ENCODE measurements at regions not wholly inside any gene's neighbourhood (a gene's known extent, or its start where the extent isn't known, plus 50 kb on each side); places are given as distances from the start of the nearest gene placed in this dataset.

DNA sequence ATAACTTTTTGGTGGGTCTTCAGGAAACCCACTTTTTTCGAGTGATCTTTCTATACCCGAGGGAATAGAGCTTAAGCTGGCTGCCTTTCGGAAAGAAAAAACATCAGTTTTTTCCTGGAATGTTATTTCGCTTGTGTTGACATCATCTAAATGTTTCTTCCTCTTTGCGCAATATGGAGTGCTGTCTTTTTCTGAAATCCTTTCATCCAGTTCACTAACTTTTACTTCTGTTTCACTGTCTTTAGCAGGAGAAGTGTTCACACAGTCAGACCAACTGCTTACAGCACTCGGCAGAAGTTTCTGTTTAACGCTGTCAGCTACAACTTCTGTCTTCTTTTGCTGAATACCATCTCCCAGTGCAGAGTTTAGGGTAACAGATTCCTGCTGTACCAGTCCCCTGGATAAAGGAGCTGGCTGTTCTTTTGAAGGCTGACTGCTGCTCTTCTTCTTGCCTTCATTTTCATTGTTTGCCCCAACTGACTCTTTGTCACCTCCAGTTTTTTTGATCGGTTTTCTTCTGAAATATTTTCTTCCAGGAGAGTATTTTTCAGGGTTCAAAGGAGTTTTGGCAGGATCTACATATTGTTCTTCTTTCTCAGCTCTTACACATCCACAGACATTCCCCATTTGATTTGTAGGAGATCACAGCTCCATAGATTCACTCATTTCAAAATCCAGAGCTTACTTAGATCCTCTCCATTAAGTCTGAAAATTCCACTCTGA is 50.0 kb upstream of the DST start:
- Histone ChIP-seq H3K4me2 (ENCODE audit: control insufficient read depth, extremely low read depth, insufficient read depth, low read depth, low read length) (no peak overlapping the region), H3K36me3 (ENCODE audit: control insufficient read depth in 2 of 2, extremely low read depth in 1 of 2, insufficient read depth in 2 of 2, low read length in 2 of 2) (peaks cover 0 to 2% of the 10 kb centered on the region in 2 experiments), H2AFZ (ENCODE audit: control insufficient read depth, low read length) (no peak overlapping the region), H3K9ac (ENCODE audit: control insufficient read depth, extremely low read depth, insufficient read depth, low read length) (no peak overlapping the region), H3K4me3 (ENCODE audit: control insufficient read depth in 2 of 3, extremely low read depth in 1 of 3, insufficient read depth in 2 of 3, low read depth in 1 of 3, low read length in 3 of 3) (no peak overlapping the region), H3K9me3 (ENCODE audit: control insufficient read depth, low read depth, low read length) (no peaks in the 10 kb centered on the region), H3K27ac (ENCODE audit: control insufficient read depth, insufficient read depth, low read length) (no peak overlapping the region), H3K79me2 (ENCODE audit: control insufficient read depth, insufficient read depth, low read length) (no peaks in the 10 kb centered on the region), H3K4me1 (ENCODE audit: control insufficient read depth, extremely low read depth, insufficient read depth, low read length) (peaks cover 19% of the 10 kb centered on the region), H4K20me1 (ENCODE audit: control insufficient read depth, extremely low read depth, insufficient read depth, low read length) (no peaks in the 10 kb centered on the region), H3K9me1 (ENCODE audit: control insufficient read depth, extremely low read depth, insufficient read depth, low read length) (no peaks in the 10 kb centered on the region), H3K27me3 (ENCODE audit: control insufficient read depth, extremely low read depth, insufficient read depth, low read length) (no peaks in the 10 kb centered on the region)
- TF ChIP-seq, protein P1, sequence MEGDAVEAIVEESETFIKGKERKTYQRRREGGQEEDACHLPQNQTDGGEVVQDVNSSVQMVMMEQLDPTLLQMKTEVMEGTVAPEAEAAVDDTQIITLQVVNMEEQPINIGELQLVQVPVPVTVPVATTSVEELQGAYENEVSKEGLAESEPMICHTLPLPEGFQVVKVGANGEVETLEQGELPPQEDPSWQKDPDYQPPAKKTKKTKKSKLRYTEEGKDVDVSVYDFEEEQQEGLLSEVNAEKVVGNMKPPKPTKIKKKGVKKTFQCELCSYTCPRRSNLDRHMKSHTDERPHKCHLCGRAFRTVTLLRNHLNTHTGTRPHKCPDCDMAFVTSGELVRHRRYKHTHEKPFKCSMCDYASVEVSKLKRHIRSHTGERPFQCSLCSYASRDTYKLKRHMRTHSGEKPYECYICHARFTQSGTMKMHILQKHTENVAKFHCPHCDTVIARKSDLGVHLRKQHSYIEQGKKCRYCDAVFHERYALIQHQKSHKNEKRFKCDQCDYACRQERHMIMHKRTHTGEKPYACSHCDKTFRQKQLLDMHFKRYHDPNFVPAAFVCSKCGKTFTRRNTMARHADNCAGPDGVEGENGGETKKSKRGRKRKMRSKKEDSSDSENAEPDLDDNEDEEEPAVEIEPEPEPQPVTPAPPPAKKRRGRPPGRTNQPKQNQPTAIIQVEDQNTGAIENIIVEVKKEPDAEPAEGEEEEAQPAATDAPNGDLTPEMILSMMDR (optimal IDR thresholded peaks at IDR 0.05 in 1 of 3, IDR thresholded peaks at IDR 0.05 in 1 of 3, conservative IDR thresholded peaks at IDR 0.05 in 1 of 3; ENCODE audit: extremely low read depth in 1 of 3, insufficient read depth in 2 of 3, low read length in 3 of 3): no peak
- TF ChIP-seq EZH2 (IDR thresholded peaks at IDR 0.05; ENCODE audit: low read length): no peak
- dilution Hi-C loops (cut with MboI; ENCODE audit: extremely low pct_ligation_motif_present, low sequenced_read_pairs): no loop called here
- DNase-seq (ENCODE audit: low read depth, low spot score) (no peak), FAIRE-seq (no peak)
